ENCODE measurements at regions not wholly inside any gene's neighbourhood (a gene's known extent, or its start where the extent isn't known, plus 50 kb on each side); places are given as distances from the start of the nearest gene placed in this dataset.
"Not testable (repeated sequence)": the region's sequence is repeated elsewhere in the genome, so short reads cannot be mapped to it uniquely, and the experiment has no call there.

GRCh38 chr4:64899030-64899429, 489.8 kb upstream of the TECRL start:
- TF ChIP-seq, protein P1, sequence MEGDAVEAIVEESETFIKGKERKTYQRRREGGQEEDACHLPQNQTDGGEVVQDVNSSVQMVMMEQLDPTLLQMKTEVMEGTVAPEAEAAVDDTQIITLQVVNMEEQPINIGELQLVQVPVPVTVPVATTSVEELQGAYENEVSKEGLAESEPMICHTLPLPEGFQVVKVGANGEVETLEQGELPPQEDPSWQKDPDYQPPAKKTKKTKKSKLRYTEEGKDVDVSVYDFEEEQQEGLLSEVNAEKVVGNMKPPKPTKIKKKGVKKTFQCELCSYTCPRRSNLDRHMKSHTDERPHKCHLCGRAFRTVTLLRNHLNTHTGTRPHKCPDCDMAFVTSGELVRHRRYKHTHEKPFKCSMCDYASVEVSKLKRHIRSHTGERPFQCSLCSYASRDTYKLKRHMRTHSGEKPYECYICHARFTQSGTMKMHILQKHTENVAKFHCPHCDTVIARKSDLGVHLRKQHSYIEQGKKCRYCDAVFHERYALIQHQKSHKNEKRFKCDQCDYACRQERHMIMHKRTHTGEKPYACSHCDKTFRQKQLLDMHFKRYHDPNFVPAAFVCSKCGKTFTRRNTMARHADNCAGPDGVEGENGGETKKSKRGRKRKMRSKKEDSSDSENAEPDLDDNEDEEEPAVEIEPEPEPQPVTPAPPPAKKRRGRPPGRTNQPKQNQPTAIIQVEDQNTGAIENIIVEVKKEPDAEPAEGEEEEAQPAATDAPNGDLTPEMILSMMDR (IDR thresholded peaks at IDR 0.05) = not testable (repeated sequence)
- not testable (repeated sequence) for TF ChIP-seq POLR2A (IDR thresholded peaks at IDR 0.05)
